AG04450 (cell line): ENCODE measurements at regions not wholly inside any gene's neighbourhood (a gene's known extent, or its start where the extent isn't known, plus 50 kb on each side); places are given as distances from the start of the nearest gene placed in this dataset.

ENCODE experiments used
- CTCF ChIA-PET: fragments of 300-600, 350-600 bp; formaldehyde crosslinking; extraction: SDS; loops from one replicate; lab custom pipeline; 2022; ENCODE audit warnings: antibody characterized with exemption, inconsistent platforms; lab: Charles Lee
- POLR2A ChIA-PET: fragments of 350-600 bp; formaldehyde crosslinking; extraction: SDS; loops from one replicate; lab custom pipeline; 2021; ENCODE audit warnings: antibody characterized with exemption, inconsistent platforms; lab: Yijun Ruan, JAX
- DNase-seq: peaks from one replicate; pipeline ENCODE4 v3.0.0-alpha.2; 2011; ENCODE audit warnings: low read depth, low spot score
- H3K27ac ChIP-seq: one replicate; pipeline ENCODE4 v1.5.1; 2012; ENCODE audit warnings: low read depth, low read length, control low read depth
- H3K27me3 ChIP-seq: one replicate; pipeline ENCODE4 v1.6.0; 2012; ENCODE audit warnings: low read length; ENCODE audit not compliant: control insufficient read depth, insufficient read depth
- H3K4me3 ChIP-seq: 2 replicates; pipeline ENCODE4 v1.5.1; 2011; ENCODE audit warnings: mild to moderate bottlenecking, low read depth, low read length, control low read depth
- H3K9me3 ChIP-seq: 2 replicates; pipeline ENCODE4 v1.5.1; 2012; ENCODE audit warnings: low read length; ENCODE audit not compliant: control insufficient read depth, insufficient read depth
- TF ChIP-seq, protein P1 (sequence below): IDR thresholded peaks from 2 replicates; pipeline ENCODE4 v1.5.1; 2011; ENCODE audit warnings: low read depth, low read length, control low read depth, inconsistent platforms

DNA sequence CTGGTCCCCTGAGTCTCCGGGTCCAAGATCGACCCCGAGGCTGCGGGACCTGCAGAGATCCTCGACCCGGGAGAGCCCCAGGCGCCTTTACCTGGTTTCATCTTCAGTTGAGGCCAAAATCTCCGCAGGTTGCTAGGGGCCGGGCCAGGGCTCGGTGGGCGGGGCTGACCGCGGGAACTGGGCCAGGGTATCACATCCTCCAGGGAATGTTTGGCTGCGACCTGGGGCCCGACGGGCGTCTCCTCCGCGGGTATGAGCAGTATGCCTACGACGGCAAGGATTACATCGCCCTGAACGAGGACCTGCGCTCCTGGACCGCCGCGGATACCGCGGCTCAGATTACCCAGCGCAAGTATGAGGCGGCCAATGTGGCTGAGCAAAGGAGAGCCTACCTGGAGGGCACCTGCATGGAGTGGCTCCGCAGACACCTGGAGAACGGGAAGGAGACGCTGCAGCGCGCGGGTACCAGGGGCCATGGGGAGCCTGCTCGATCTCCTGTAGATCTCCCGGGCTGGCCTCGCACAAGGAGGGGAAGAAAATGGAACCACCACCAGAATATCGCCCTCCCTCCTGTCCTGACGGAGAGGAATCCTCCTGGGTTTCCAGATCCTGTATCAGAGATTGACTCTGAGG is 53.8 kb upstream of the POLR1H start:
- Histone ChIP-seq H3K27me3 (peaks cover 41% of the 10 kb centered on the region), H3K27ac (no peak overlapping the region), H3K4me3 (peak overlapping the region; percentile 43), H3K9me3 (no peaks in the 10 kb centered on the region; the same call in 1 of the 2 replicates)
- ChIA-PET CTCF (no interaction called here), POLR2A (no interaction called here)
- DNase-seq, result no peak
- TF ChIP-seq, protein P1, sequence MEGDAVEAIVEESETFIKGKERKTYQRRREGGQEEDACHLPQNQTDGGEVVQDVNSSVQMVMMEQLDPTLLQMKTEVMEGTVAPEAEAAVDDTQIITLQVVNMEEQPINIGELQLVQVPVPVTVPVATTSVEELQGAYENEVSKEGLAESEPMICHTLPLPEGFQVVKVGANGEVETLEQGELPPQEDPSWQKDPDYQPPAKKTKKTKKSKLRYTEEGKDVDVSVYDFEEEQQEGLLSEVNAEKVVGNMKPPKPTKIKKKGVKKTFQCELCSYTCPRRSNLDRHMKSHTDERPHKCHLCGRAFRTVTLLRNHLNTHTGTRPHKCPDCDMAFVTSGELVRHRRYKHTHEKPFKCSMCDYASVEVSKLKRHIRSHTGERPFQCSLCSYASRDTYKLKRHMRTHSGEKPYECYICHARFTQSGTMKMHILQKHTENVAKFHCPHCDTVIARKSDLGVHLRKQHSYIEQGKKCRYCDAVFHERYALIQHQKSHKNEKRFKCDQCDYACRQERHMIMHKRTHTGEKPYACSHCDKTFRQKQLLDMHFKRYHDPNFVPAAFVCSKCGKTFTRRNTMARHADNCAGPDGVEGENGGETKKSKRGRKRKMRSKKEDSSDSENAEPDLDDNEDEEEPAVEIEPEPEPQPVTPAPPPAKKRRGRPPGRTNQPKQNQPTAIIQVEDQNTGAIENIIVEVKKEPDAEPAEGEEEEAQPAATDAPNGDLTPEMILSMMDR, result no peak

DNA sequence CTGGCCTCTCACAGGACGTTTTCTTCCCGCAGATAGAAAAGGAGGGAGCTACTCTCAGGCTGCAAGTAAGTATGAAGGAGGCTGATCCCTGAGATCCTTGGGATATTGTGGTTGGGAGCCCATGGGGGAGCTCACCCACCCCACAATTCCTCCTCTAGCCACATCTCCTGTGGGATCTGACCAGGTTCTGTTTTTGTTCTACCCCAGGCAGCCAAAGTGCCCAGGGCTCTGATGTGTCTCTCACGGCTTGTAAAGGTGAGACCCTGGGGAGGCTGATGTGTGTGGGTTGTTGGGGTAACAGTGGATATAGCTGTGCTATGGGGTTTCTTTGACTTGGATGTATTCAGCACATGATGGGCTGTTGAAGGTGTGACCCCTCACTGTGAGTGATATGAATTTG is 52.0 kb upstream of the POLR1H start:
- ChIA-PET CTCF (interaction anchor here (1.3 to 6.9 kb wide), 2 partner anchors 161 to 355 kb away, joined by 5 to 65 read pairs; no protein-coding TSS in a partner anchor), POLR2A (no interaction called here)
- H3K27ac ChIP-seq, result no peak overlapping the region
- DNase-seq, result no peak
- TF ChIP-seq, protein P1, result no peak
- peaks cover 36% of the 10 kb centered on the region for H3K27me3 ChIP-seq
- no peaks in the 10 kb centered on the region; the same call in 1 of the 2 replicates for H3K9me3 ChIP-seq
- H3K4me3 ChIP-seq, result no peak overlapping the region
